ENCODE measurements at regions not wholly inside any gene's neighbourhood (a gene's known extent, or its start where the extent isn't known, plus 50 kb on each side); places are given as distances from the start of the nearest gene placed in this dataset.
A peak's percentile ranks its signal among the peaks of the same experiment; 100 is the strongest.

- TF ChIP-seq CTCF (conservative IDR thresholded peaks at IDR 0.05; ENCODE audit: low read length): no peak
- DNase-seq (ENCODE audit: low read depth): no peak
- H3K4me3 ChIP-seq (ENCODE audit: low read length): no peak overlapping the region
These were observed 181.9 kb downstream of the HDGFL1 start for GRCh38 chr6:22751223-22751622.

GRCh38 chr6:22752522-22752921 lies 183.2 kb downstream of the HDGFL1 start:
- H3K4me3 ChIP-seq (ENCODE audit: low read length): no peak overlapping the region
- DNase-seq (ENCODE audit: low read depth): no peak
- TF ChIP-seq CTCF (conservative IDR thresholded peaks at IDR 0.05; ENCODE audit: low read length): no peak

- no peak overlapping the region for H3K4me3 ChIP-seq (ENCODE audit: low read length)
- TF ChIP-seq CTCF (conservative IDR thresholded peaks at IDR 0.05; ENCODE audit: low read length): no peak
These were observed 184.7 kb downstream of the HDGFL1 start for GRCh38 chr6:22754061-22754460.

GRCh38 chr6:22755605-22756004 lies 186.2 kb downstream of the HDGFL1 start:
- DNase-seq (ENCODE audit: low read depth): no peak
- no peak for TF ChIP-seq CTCF (conservative IDR thresholded peaks at IDR 0.05; ENCODE audit: low read length)
- no peak overlapping the region for H3K4me3 ChIP-seq (ENCODE audit: low read length)

More at GRCh38 chr6:22754061-22754460, 184.7 kb downstream of the HDGFL1 start:
- DNase-seq (ENCODE audit: low read depth): no peak

GRCh38 chr6:22756365-22756764 lies 187.0 kb downstream of the HDGFL1 start:
- peak; percentile 60 for DNase-seq (ENCODE audit: low read depth)
- no peak for TF ChIP-seq CTCF (conservative IDR thresholded peaks at IDR 0.05; ENCODE audit: low read length)
- H3K4me3 ChIP-seq (ENCODE audit: low read length): no peak overlapping the region

GRCh38 chr6:22764496-22764895 lies 195.1 kb downstream of the HDGFL1 start:
- DNase-seq (ENCODE audit: low read depth): no peak
- H3K4me3 ChIP-seq (ENCODE audit: low read length): no peak overlapping the region
- no peak for TF ChIP-seq CTCF (conservative IDR thresholded peaks at IDR 0.05; ENCODE audit: low read length)

GRCh38 chr6:22765015-22765414 lies 195.6 kb downstream of the HDGFL1 start:
- no peak overlapping the region for H3K4me3 ChIP-seq (ENCODE audit: low read length)
- TF ChIP-seq CTCF (conservative IDR thresholded peaks at IDR 0.05; ENCODE audit: low read length): no peak
- no peak for DNase-seq (ENCODE audit: low read depth)
